ENCODE measurements at regions not wholly inside any gene's neighbourhood (a gene's known extent, or its start where the extent isn't known, plus 50 kb on each side); places are given as distances from the start of the nearest gene placed in this dataset.

DNA sequence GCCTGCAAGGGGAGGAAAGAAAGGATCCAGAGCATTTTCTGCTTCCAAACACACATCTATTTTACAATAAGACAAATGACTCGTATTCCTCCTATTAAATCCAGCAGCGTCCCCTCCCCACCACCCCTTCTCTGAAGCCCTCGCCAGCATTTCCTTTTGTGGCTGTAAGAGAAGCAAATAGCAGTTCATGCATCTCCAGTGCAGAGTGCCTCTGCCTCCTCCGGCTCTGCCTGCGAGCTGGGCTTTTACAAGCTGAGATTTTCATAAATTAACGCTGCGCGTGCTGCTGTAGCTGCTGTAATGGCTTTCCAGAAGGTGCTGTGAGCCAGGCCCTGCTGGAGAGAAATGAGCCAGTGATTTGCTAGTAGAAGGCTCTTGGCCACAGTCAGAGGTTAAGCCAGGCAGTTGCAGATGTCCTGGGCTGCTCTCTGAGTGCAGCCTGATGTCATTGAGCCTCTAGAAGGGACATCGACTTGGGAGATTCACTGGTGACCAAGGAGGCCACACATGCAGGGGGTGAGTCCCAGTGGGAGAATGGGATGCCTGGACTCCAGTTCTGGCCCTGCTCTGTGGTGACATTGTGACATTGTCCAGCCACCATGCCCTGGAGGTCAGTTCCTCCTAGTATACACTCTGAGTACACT lies 134.5 kb upstream of the NAV2 start:
- peak; percentile 33 to 66 for DNase-seq
- no peak overlapping the region for H3K27ac ChIP-seq
- peaks cover 26% of the 10 kb centered on the region for H3K4me1 ChIP-seq
- TF ChIP-seq CTCF (IDR thresholded peaks at IDR 0.05) = no peak
- H3K36me3 ChIP-seq (ENCODE audit: insufficient read depth in 1 of 2, low read depth in 1 of 2) = no peaks in the 10 kb centered on the region
- no peaks in the 10 kb centered on the region for H3K27me3 ChIP-seq (ENCODE audit: insufficient read depth in 3 of 3, low read length in 2 of 3)
- WGBS, 3 donors = 5 to 7% (median 5%) methylated on average over 9 of the region's 9 CpGs
- no peak overlapping the region for H3K4me3 ChIP-seq
- H3K9me3 ChIP-seq = no peaks in the 10 kb centered on the region
- intact Hi-C loops (cut with DNase I) = loop anchor here in 1 of 2 donors (5.0 kb wide), 1 partner anchor 149 kb away; no protein-coding TSS in a partner anchor
- peak; percentile 52 to 86 (median 76) for ATAC-seq

DNA sequence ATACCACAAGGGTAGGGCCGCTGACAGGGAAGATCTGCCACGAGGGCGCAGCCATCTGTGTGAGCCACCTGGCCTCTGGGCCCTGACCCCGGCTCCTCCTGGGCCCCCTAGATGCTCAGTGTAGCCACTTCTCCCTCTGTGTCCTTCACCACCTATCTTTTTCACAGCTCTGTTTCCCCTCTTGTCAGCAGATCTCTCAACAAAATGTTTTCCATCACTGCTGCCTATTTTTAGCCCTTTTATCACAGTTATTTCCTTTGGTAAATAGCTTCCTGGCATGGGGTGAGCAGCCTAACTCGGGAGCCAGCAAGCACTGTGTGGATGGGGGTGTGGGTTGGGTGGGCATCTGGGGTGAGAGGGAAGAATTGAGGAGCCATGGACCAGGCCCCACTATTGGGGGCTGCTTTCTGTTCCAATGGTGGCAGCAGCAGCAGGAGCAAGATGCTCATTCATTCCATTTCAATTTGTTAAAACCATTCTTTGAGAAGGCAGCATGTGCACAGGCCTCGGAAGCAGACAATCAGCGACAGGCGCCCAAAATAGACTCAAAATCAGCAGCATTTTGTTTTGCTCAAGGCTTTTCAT lies 135.2 kb upstream of the NAV2 start:
- no peaks in the 10 kb centered on the region for H3K9me3 ChIP-seq
- H3K27me3 ChIP-seq (ENCODE audit: insufficient read depth in 3 of 3, low read length in 2 of 3) = no peaks in the 10 kb centered on the region
- no peak for TF ChIP-seq CTCF (IDR thresholded peaks at IDR 0.05)
- H3K4me3 ChIP-seq = no peak overlapping the region
- peaks cover 26% of the 10 kb centered on the region for H3K4me1 ChIP-seq
- no peak for DNase-seq
- H3K36me3 ChIP-seq (ENCODE audit: insufficient read depth in 1 of 2, low read depth in 1 of 2) = no peaks in the 10 kb centered on the region
- 31 to 40% (median 32%) methylated on average over 8 of the region's 8 CpGs for WGBS, 3 donors
- peak in 2 of 4 donors; percentile 19 to 52 for ATAC-seq
- intact Hi-C loops (cut with DNase I) = loop anchor here in 1 of 2 donors (5.0 kb wide), 1 partner anchor 150 kb away; no protein-coding TSS in a partner anchor
- no peak overlapping the region for H3K27ac ChIP-seq

- intact Hi-C loops (cut with DNase I) = loop anchor here in 1 of 2 donors (5.0 kb wide), 1 partner anchor 150 kb away; no protein-coding TSS in a partner anchor
- no peaks in the 10 kb centered on the region for H3K27me3 ChIP-seq (ENCODE audit: insufficient read depth in 3 of 3, low read length in 2 of 3)
- no peaks in the 10 kb centered on the region for H3K9me3 ChIP-seq
- no peak overlapping the region for H3K27ac ChIP-seq
- no peak for DNase-seq
- ATAC-seq = no peak
- H3K36me3 ChIP-seq (ENCODE audit: insufficient read depth in 1 of 2, low read depth in 1 of 2) = no peaks in the 10 kb centered on the region
- no peak overlapping the region for H3K4me3 ChIP-seq
- TF ChIP-seq CTCF (IDR thresholded peaks at IDR 0.05) = no peak
- peaks cover 26% of the 10 kb centered on the region for H3K4me1 ChIP-seq
- WGBS, 3 donors = 88 to 89% (median 89%) methylated on average over 6 of the region's 6 CpGs
Observed at GRCh38 chr11:19576903-19577302, 135.7 kb upstream of the NAV2 start.

- DNase-seq = no peak
- no peak for ATAC-seq
- Histone ChIP-seq H3K4me1 (peaks cover 26% of the 10 kb centered on the region), H3K36me3 (ENCODE audit: insufficient read depth in 1 of 2, low read depth in 1 of 2) (no peaks in the 10 kb centered on the region), H3K4me3 (no peak overlapping the region), H3K27me3 (ENCODE audit: insufficient read depth in 3 of 3, low read length in 2 of 3) (no peaks in the 10 kb centered on the region), H3K9me3 (no peaks in the 10 kb centered on the region), H3K27ac (no peak overlapping the region)
- WGBS, 3 donors = 96 to 97% (median 97%) methylated on average over 3 of the region's 3 CpGs
- intact Hi-C loops (cut with DNase I) = loop anchor here in 1 of 2 donors (5.0 kb wide), 1 partner anchor 151 kb away; no protein-coding TSS in a partner anchor
- no peak for TF ChIP-seq CTCF (IDR thresholded peaks at IDR 0.05)
Observed at GRCh38 chr11:19576054-19576453, 136.6 kb upstream of the NAV2 start.
